H1 (cell line): ENCODE measurements at regions not wholly inside any gene's neighbourhood (a gene's known extent, or its start where the extent isn't known, plus 50 kb on each side); places are given as distances from the start of the nearest gene placed in this dataset.

Experiments
- BACH1 ChIP-seq: IDR thresholded peaks from 2 replicates; pipeline ENCODE4 v1.6.1; 2012; ENCODE audit warnings: low read length, improper control_type of control experiment
- JUN ChIP-seq: IDR thresholded peaks from 2 replicates; pipeline ENCODE4 v1.6.1; 2011; ENCODE audit warnings: low read depth, mild to moderate bottlenecking, improper control_type of control experiment, low read length
- NANOG ChIP-seq: IDR thresholded peaks from 2 replicates; pipeline ENCODE4 v1.6.1; 2011; ENCODE audit warnings: low read length, low read depth, mild to moderate bottlenecking, inconsistent platforms; ENCODE audit not compliant: insufficient read depth, poor library complexity, severe bottlenecking
- SAP30 ChIP-seq: fragments of 300-600 bp; sonication (generic); IDR thresholded peaks from 2 replicates; pipeline ENCODE4 v1.7.1; 2012; ENCODE audit warnings: low read length, moderate library complexity, mild to moderate bottlenecking, inconsistent platforms; ENCODE audit not compliant: insufficient read depth, insufficient replicate concordance

- TF ChIP-seq SAP30, result no peak
- TF ChIP-seq BACH1, result no peak
- no peak for TF ChIP-seq NANOG
- no peak for TF ChIP-seq JUN
These were observed 297.2 kb downstream of the TCERG1L start (continued) for GRCh38 chr10:131014271-131014670.
